IMR-90 (cell line): ENCODE measurements at regions not wholly inside any gene's neighbourhood (a gene's known extent, or its start where the extent isn't known, plus 50 kb on each side); places are given as distances from the start of the nearest gene placed in this dataset.

Source experiments
- ATAC-seq: fragments of 200-7000 bp; cut with Tn5 transposase; 2 replicates; pipeline ENCODE4 v1.9.1; 2020; ENCODE audit warnings: low read depth, mild to moderate bottlenecking, moderate library complexity
- BruUV-seq: library from RNA; stranded (reverse); fragments of 400-500 nt; replicated peaks from 2 replicates; lab custom pipeline; 2021; lab: Mats Ljungman, UMichigan
- CTCF ChIA-PET: fragments of 300-600 bp; formaldehyde crosslinking; extraction: SDS; loops from one replicate; lab custom pipeline; 2021; ENCODE audit warnings: antibody characterized with exemption; lab: Yijun Ruan, JAX
- POLR2A ChIA-PET: fragments of 300-600 bp; sonication (Branson Sonifier 250); formaldehyde crosslinking; loops from one replicate; lab custom pipeline; 2022; ENCODE audit warnings: antibody characterized with exemption; ENCODE audit not compliant: unreplicated experiment; lab: Charles Lee
- DNase-seq: peaks from one replicate; pipeline ENCODE4 v3.0.0; 2013
- H2AFZ ChIP-seq: replicated peaks from 2 replicates; pipeline ENCODE3; 2013; ENCODE audit warnings: low read length, mild to moderate bottlenecking; ENCODE audit not compliant: poor library complexity
- H2AK5ac ChIP-seq: 2 replicates; pipeline ENCODE4 v1.6.1; 2013; ENCODE audit warnings: low read depth, low read length, inconsistent platforms
- H2AK9ac ChIP-seq: replicated peaks from 2 replicates; pipeline ENCODE3; 2013; ENCODE audit warnings: mild to moderate bottlenecking, low read depth, low read length, moderate library complexity; ENCODE audit not compliant: poor library complexity
- H2BK120ac ChIP-seq: 2 replicates; pipeline ENCODE4 v1.6.1; 2013; ENCODE audit warnings: low read depth, low read length, inconsistent platforms
- H2BK15ac ChIP-seq: 3 replicates; pipeline ENCODE4 v1.6.1; 2013; ENCODE audit warnings: low read depth, low read length, inconsistent platforms
- H2BK20ac ChIP-seq: 2 replicates; pipeline ENCODE4 v1.6.1; 2013; ENCODE audit warnings: low read depth, mild to moderate bottlenecking, inconsistent platforms, low read length, moderate library complexity
- H2BK5ac ChIP-seq: 2 replicates; pipeline ENCODE4 v1.6.1; 2013; ENCODE audit warnings: mild to moderate bottlenecking, low read depth, low read length, inconsistent platforms; ENCODE audit not compliant: poor library complexity, severe bottlenecking
- H3K14ac ChIP-seq: replicated peaks from 2 replicates; pipeline ENCODE4 v1.6.1; 2013; ENCODE audit warnings: low read depth, low read length, inconsistent platforms
- H3K18ac ChIP-seq: 2 replicates; pipeline ENCODE4 v1.6.1; 2013; ENCODE audit warnings: low read depth, low read length, control low read depth
- H3K23ac ChIP-seq: 2 replicates; pipeline ENCODE4 v1.6.1; 2013; ENCODE audit warnings: low read depth, low read length, inconsistent platforms
- H3K27ac ChIP-seq: 2 replicates; pipeline ENCODE4 v1.5.1; 2013; ENCODE audit warnings: mild to moderate bottlenecking, control low read depth, low read length; ENCODE audit not compliant: insufficient read depth
- H3K27me3 ChIP-seq: 2 replicates; pipeline ENCODE4 v1.6.1; 2013; ENCODE audit warnings: low read length; ENCODE audit not compliant: control insufficient read depth, insufficient read depth
- H3K36me3 ChIP-seq: 2 replicates; pipeline ENCODE4 v1.6.1; 2013; ENCODE audit warnings: low read length, mixed read lengths; ENCODE audit not compliant: control insufficient read depth, insufficient read depth
- H3K4ac ChIP-seq: 2 replicates; pipeline ENCODE4 v1.6.1; 2013; ENCODE audit warnings: low read depth, low read length, inconsistent platforms
- H3K4me1 ChIP-seq: 2 replicates; pipeline ENCODE4 v1.6.1; 2013; ENCODE audit warnings: low read length, mixed read lengths; ENCODE audit not compliant: control insufficient read depth, insufficient read depth
- H3K4me2 ChIP-seq: 2 replicates; pipeline ENCODE4 v1.6.1; 2013; ENCODE audit warnings: low read depth, mild to moderate bottlenecking, control low read depth, low read length, moderate library complexity
- H3K4me3 ChIP-seq: 2 replicates; pipeline ENCODE4 v1.5.1; 2013; ENCODE audit warnings: low read depth, mild to moderate bottlenecking, control low read depth, low read length, moderate library complexity; ENCODE audit not compliant: insufficient read depth
- H3K56ac ChIP-seq: 2 replicates; pipeline ENCODE4 v1.6.1; 2013; ENCODE audit warnings: low read length, inconsistent platforms; ENCODE audit not compliant: insufficient read depth; ENCODE audit errors: extremely low read depth
- H3K79me1 ChIP-seq, 2 experiments: 2 replicates each; pipeline ENCODE4 v1.6.1; 2013; ENCODE audit warnings: low read length in 2 of 2, inconsistent platforms in 1 of 2, low read depth in 1 of 2
- H3K9ac ChIP-seq: 2 replicates; pipeline ENCODE4 v1.6.1; 2013; ENCODE audit warnings: low read depth, low read length, control low read depth
- H3K9me1 ChIP-seq: 2 replicates; pipeline ENCODE4 v1.6.1; 2013; ENCODE audit warnings: low read length, inconsistent platforms; ENCODE audit not compliant: insufficient read depth
- H3K9me3 ChIP-seq: 2 replicates; pipeline ENCODE4 v1.6.1; 2013; ENCODE audit warnings: low read length; ENCODE audit not compliant: control insufficient read depth, insufficient read depth
- H4K20me1 ChIP-seq: 2 replicates; pipeline ENCODE4 v1.6.1; 2013; ENCODE audit warnings: low read length, inconsistent platforms; ENCODE audit not compliant: insufficient read depth
- H4K5ac ChIP-seq: 2 replicates; pipeline ENCODE4 v1.6.1; 2013; ENCODE audit warnings: mild to moderate bottlenecking, low read depth, low read length, control low read depth
- H4K8ac ChIP-seq, 2 experiments: 2 replicates each; pipeline ENCODE4 v1.6.1; 2013; ENCODE audit warnings: low read depth in 2 of 2, low read length in 2 of 2, control low read depth in 1 of 2, inconsistent platforms in 1 of 2
- H4K91ac ChIP-seq: 2 replicates; pipeline ENCODE4 v1.6.1; 2013; ENCODE audit warnings: low read depth, low read length, inconsistent platforms; ENCODE audit not compliant: insufficient read depth
- BHLHE40 ChIP-seq: fragments of 150-350 bp; IDR thresholded peaks from 2 replicates; pipeline ENCODE4 v1.6.1; 2016; ENCODE audit warnings: mild to moderate bottlenecking, low read depth, low read length
- CEBPB ChIP-seq: IDR thresholded peaks from 2 replicates; pipeline ENCODE4 v1.6.1; 2012; ENCODE audit warnings: low read depth, low read length, improper control_type of control experiment
- CHD1 ChIP-seq: IDR thresholded peaks from 2 replicates; pipeline ENCODE4 v1.6.1; 2012; ENCODE audit warnings: low read depth, low read length, improper control_type of control experiment
- ELK1 ChIP-seq: fragments of 150-350 bp; IDR thresholded peaks from 2 replicates; pipeline ENCODE4 v1.6.1; 2016; ENCODE audit warnings: low read depth, mild to moderate bottlenecking, low read length, moderate library complexity, borderline replicate concordance
- FOS ChIP-seq: fragments of 150-350 bp; IDR thresholded peaks from 2 replicates; pipeline ENCODE4 v1.6.1; 2016; ENCODE audit warnings: low read depth, low read length
- MAFK ChIP-seq: IDR thresholded peaks from 2 replicates; pipeline ENCODE4 v1.6.1; 2012; ENCODE audit warnings: low read depth, low read length, improper control_type of control experiment
- MAZ ChIP-seq: IDR thresholded peaks from 2 replicates; pipeline ENCODE4 v1.6.1; 2012; ENCODE audit warnings: low read depth, mild to moderate bottlenecking, low read length, improper control_type of control experiment, moderate library complexity, borderline replicate concordance
- MXI1 ChIP-seq: IDR thresholded peaks from 2 replicates; pipeline ENCODE4 v1.6.1; 2012; ENCODE audit warnings: low read depth, mild to moderate bottlenecking, low read length, moderate library complexity, borderline replicate concordance
- NFE2L2 ChIP-seq: fragments of 150-350 bp; IDR thresholded peaks from 2 replicates; pipeline ENCODE4 v1.6.1; 2016; ENCODE audit warnings: low read depth, mild to moderate bottlenecking, low read length
- POLR2A ChIP-seq: IDR thresholded peaks from 2 replicates; pipeline ENCODE4 v1.6.1; 2012; ENCODE audit warnings: mild to moderate bottlenecking, low read depth, low read length
- RAD21 ChIP-seq: IDR thresholded peaks from 2 replicates; pipeline ENCODE4 v1.6.1; 2012; ENCODE audit warnings: low read length, improper control_type of control experiment
- RCOR1 ChIP-seq: IDR thresholded peaks from 2 replicates; pipeline ENCODE4 v1.6.1; 2012; ENCODE audit warnings: mild to moderate bottlenecking, low read length, improper control_type of control experiment; ENCODE audit not compliant: insufficient replicate concordance
- RFX5 ChIP-seq: IDR thresholded peaks from 2 replicates; pipeline ENCODE4 v1.8.0; 2012; ENCODE audit warnings: low read depth, mild to moderate bottlenecking, low read length, moderate library complexity
- SMC3 ChIP-seq: fragments of 150-350 bp; IDR thresholded peaks from 2 replicates; pipeline ENCODE4 v1.6.1; 2016; ENCODE audit warnings: low read depth, mild to moderate bottlenecking, antibody characterized with exemption, low read length, moderate library complexity
- USF2 ChIP-seq: fragments of 150-350 bp; IDR thresholded peaks from 2 replicates; pipeline ENCODE4 v1.6.1; 2017; ENCODE audit warnings: mild to moderate bottlenecking, antibody characterized with exemption, low read length, low read depth
- WGBS, 2 experiments: methylation state at CpG; one replicate each; pipeline versions ENCODE4 v1.1.5 to v1.1.7; 2013; ENCODE audit warnings: missing lambda C conversion rate in 2 of 2; ENCODE audit not compliant: insufficient read length in 1 of 2; ENCODE audit errors: extremely low coverage in 2 of 2; 5-methylcytosine and 5-hydroxymethylcytosine counted together
- dilution Hi-C: fragments of 300-500 bp; cut with HindIII; formaldehyde crosslinking; loops from one replicate; pipeline ENCODE4 v1.14.3; 2018; ENCODE audit warnings: low sequenced_read_pairs; ENCODE audit not compliant: unreplicated experiment
- in situ Hi-C: fragments of 300-500 bp; cut with MboI; formaldehyde crosslinking; loops from 3 replicates; pipeline ENCODE4 v1.14.3; 2019; ENCODE audit warnings: low sequenced_read_pairs, inconsistent platforms, mixed read lengths
- intact Hi-C: fragments of 100-400 bp; cut with micrococcal nuclease; formaldehyde crosslinking; loops from 2 replicates; pipeline ENCODE4 v1.10.0; 2022

GRCh38 chr2:228902176-228902575 lies 368.9 kb downstream of the PID1 start:
- BruUV-seq: no TSS peak
- Histone ChIP-seq H3K18ac (no peak overlapping the region), H3K14ac (no peak overlapping the region), H3K56ac (no peak overlapping the region), H2BK15ac (no peak overlapping the region), H4K91ac (no peak overlapping the region), H3K36me3 (no peaks in the 10 kb centered on the region), H3K27me3 (no peaks in the 10 kb centered on the region), H3K23ac (no peak overlapping the region), H3K4ac (no peak overlapping the region), H2BK5ac (no peak overlapping the region), H3K9ac (no peak overlapping the region), H2AK9ac (no peak overlapping the region), H2AK5ac (no peak overlapping the region), H2BK20ac (no peak overlapping the region), H3K4me1 (no peaks in the 10 kb centered on the region), H3K27ac (no peak overlapping the region), H3K4me2 (no peak overlapping the region), H2BK120ac (no peak overlapping the region), H2AFZ (no peak overlapping the region), H4K5ac (no peak overlapping the region), H4K20me1 (no peaks in the 10 kb centered on the region), H4K8ac (no peak overlapping the region), H3K9me1 (no peaks in the 10 kb centered on the region), H3K9me3 (peaks cover 7% of the 10 kb centered on the region), H3K4me3 (no peak overlapping the region), H3K79me1 (no peaks in the 10 kb centered on the region)
- dilution Hi-C loops (no loop called here), intact Hi-C loops (no loop called here), in situ Hi-C loops (no loop called here)
- no peak for DNase-seq
- ChIA-PET CTCF (no interaction called here), POLR2A (no interaction called here)
- no peak for TF ChIP-seq MXI1
- TF ChIP-seq MAZ: no peak
- TF ChIP-seq BHLHE40: no peak
- no peak for TF ChIP-seq NFE2L2
- TF ChIP-seq RAD21: no peak
- no peak for TF ChIP-seq RFX5
- no peak for TF ChIP-seq USF2
- no peak for TF ChIP-seq ELK1
- no peak for TF ChIP-seq FOS
- no peak for TF ChIP-seq SMC3
- no peak for TF ChIP-seq CHD1
- no peak for TF ChIP-seq MAFK
- TF ChIP-seq RCOR1: no peak
- TF ChIP-seq CEBPB: no peak
- TF ChIP-seq POLR2A: no peak
- no peak for ATAC-seq
- WGBS, 2 experiments: no CpG with 5 or more reads among the region's 3 CpGs
